Adrenal gland (tissue), 9 donors: ENCODE measurements at regions not wholly inside any gene's neighbourhood (a gene's known extent, or its start where the extent isn't known, plus 50 kb on each side); places are given as distances from the start of the nearest gene placed in this dataset.

Experiments
- DNase-seq, 7 donors: peaks; one replicate each; pipeline ENCODE4 v3.0.0-alpha.2; 2019 to 2020
- H3K27ac ChIP-seq, 5 donors: fragments of 200-600 bp; sonication (generic) in 4 of 5; 1 replicate in 3 of 5; 2 replicates in 2 of 5; pipeline versions ENCODE4 v1.5.1 to v1.8.0; 2016 to 2020; ENCODE audit warnings: mild to moderate bottlenecking in 1 of 5
- H3K27me3 ChIP-seq: fragments of 200-600 bp; 2 replicates; pipeline ENCODE4 v1.8.0; 2021
- H3K36me3 ChIP-seq, 2 donors: fragments of 200-600 bp; replicated peaks in 1 of 2; 1 replicate in 1 of 2; 2 replicates in 1 of 2; pipeline versions ENCODE4 v1.5.1 to v1.8.0; 2018 to 2022
- H3K4me1 ChIP-seq, 2 donors: fragments of 200-600 bp; replicated peaks in 1 of 2; 1 replicate in 1 of 2; 2 replicates in 1 of 2; pipeline versions ENCODE4 v1.5.1 to v1.8.0; 2018 to 2021
- H3K4me3 ChIP-seq, 4 donors: fragments of 200-600 bp; sonication (generic) in 3 of 4; one replicate each; pipeline ENCODE4 v1.5.1; 2016 to 2018
- H3K9me3 ChIP-seq, 3 donors: fragments of 200-600 bp; sonication (generic) in 1 of 3; replicated peaks in 1 of 3; 1 replicate in 2 of 3; 2 replicates in 1 of 3; pipeline versions ENCODE4 v1.5.1 to v1.8.0; 2016 to 2021
- POLR2A ChIP-seq, 2 donors: fragments of 450-650 bp; IDR thresholded peaks; one replicate each; pipeline ENCODE4 v1.6.1; 2017; ENCODE audit warnings: antibody characterized with exemption in 2 of 2, mild to moderate bottlenecking in 2 of 2, moderate library complexity in 1 of 2
- WGBS, 4 donors: extraction: QIAGEN DNeasy Blood & Tissue Kit in 2 of 4; methylation state at CpG; one replicate each; pipeline versions ENCODE4 v1.1.5 to v1.1.7; 2013 to 2017; 5-methylcytosine and 5-hydroxymethylcytosine counted together
- intact Hi-C, 2 donors: fragments of 100-400 bp; cut with DNase I; formaldehyde crosslinking; loops; one replicate each; pipeline versions ENCODE4 v1.14.1 to v1.15.0; 2022 to 2023
- small RNA-seq, 2 donors: library from RNA; depleted of rRNA; stranded (forward); fragments of <200 nt; gene quantifications; one replicate each; pipeline ENCODE3, GENCODE V24; 2016
- TF ChIP-seq, protein P1 (sequence below), 6 experiments: fragments of 450-650 bp in 4 of 6; fragments of 200-600 bp in 2 of 6; sonication (generic) in 1 of 6; IDR thresholded peaks; 1 replicate in 5 of 6; 2 replicates in 1 of 6; pipeline versions ENCODE4 v1.5.1 to v1.8.0; 2016 to 2021; ENCODE audit warnings: antibody characterized with exemption in 6 of 6, mild to moderate bottlenecking in 2 of 6, moderate library complexity in 1 of 6
- donor health status: healthy with polysubstance abuse.
- donor health status: Bipolar disorder and iron deficiency.
- donor health status: DM: yes; HTN: yes; CAD: no.
- donor health status: DM: no; HTN: no; CAD: no.
- donor health status: DM: no; HTN: no; CAD: no.

DNA sequence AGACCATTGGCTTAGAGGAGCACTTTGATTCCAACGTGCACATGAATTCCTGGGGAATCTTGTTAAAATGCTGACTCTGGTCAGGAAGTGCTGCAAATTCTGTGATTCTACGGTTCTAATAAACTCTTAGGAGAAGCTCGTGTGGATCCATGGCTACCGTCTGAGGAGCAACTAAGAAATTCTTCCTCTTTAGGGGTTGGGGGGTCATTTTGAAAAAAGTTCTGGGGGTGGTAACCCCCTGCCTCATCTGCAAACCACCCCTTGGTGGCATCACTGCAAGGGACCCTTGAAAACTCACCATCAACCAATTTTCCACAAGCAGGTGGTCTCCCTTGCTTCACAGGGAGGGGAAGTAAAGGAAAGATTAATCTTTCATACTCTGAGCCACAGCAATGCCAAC, 52.2 kb upstream of the IGF1R start:
- peaks cover 4 to 5% of the 10 kb centered on the region in 2 donors for H3K4me1 ChIP-seq
- H3K9me3 ChIP-seq = no peaks in the 10 kb centered on the region
- H3K27me3 ChIP-seq = no peaks in the 10 kb centered on the region
- intact Hi-C loops = no loop called here
- no peak overlapping the region for H3K4me3 ChIP-seq
- TF ChIP-seq POLR2A (IDR thresholded peaks at IDR 0.05) = no peak
- TF ChIP-seq, protein P1, sequence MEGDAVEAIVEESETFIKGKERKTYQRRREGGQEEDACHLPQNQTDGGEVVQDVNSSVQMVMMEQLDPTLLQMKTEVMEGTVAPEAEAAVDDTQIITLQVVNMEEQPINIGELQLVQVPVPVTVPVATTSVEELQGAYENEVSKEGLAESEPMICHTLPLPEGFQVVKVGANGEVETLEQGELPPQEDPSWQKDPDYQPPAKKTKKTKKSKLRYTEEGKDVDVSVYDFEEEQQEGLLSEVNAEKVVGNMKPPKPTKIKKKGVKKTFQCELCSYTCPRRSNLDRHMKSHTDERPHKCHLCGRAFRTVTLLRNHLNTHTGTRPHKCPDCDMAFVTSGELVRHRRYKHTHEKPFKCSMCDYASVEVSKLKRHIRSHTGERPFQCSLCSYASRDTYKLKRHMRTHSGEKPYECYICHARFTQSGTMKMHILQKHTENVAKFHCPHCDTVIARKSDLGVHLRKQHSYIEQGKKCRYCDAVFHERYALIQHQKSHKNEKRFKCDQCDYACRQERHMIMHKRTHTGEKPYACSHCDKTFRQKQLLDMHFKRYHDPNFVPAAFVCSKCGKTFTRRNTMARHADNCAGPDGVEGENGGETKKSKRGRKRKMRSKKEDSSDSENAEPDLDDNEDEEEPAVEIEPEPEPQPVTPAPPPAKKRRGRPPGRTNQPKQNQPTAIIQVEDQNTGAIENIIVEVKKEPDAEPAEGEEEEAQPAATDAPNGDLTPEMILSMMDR (IDR thresholded peaks at IDR 0.05) = no peak
- 70 to 78% (median 74%) methylated on average over 4 of the region's 4 CpGs for WGBS, 4 donors
- H3K27ac ChIP-seq = no peak overlapping the region
- H3K36me3 ChIP-seq = no peaks in the 10 kb centered on the region
- DNase-seq = no peak

DNA sequence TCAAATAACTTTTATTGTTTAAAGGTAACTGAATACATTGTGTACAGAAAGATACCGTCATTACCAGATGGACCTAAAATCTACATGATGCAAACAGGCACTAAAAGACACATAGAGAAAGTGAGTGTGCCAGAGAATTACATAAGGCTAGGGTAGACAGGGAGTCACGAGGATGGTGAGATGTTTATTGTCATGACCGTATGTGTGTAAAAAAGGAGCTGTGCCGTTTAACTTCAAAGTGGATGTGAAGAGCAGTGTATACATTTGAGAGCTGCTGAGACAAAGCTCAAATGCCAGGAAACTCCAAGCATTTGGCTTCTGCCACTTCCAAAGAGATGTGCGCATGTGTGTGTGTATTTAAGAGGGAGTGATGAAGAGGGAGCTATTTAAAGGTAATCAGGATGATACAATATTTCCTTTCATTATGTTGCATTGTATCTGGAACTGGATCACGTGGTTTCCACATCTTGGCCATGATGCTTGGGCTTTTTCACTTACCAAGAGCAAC, 51.4 kb upstream of the IGF1R start:
- H3K4me3 ChIP-seq = no peak overlapping the region
- intact Hi-C loops = no loop called here
- no peak overlapping the region for H3K27ac ChIP-seq
- 57 to 61% (median 60%) methylated on average over 6 of the region's 6 CpGs for WGBS, 4 donors
- no peaks in the 10 kb centered on the region for H3K36me3 ChIP-seq
- no peaks in the 10 kb centered on the region for H3K27me3 ChIP-seq
- peaks cover 4 to 5% of the 10 kb centered on the region in 2 donors for H3K4me1 ChIP-seq
- TF ChIP-seq POLR2A (IDR thresholded peaks at IDR 0.05) = no peak
- TF ChIP-seq, protein P1 (IDR thresholded peaks at IDR 0.05) = no peak
- no peak for DNase-seq
- no peaks in the 10 kb centered on the region for H3K9me3 ChIP-seq

DNA sequence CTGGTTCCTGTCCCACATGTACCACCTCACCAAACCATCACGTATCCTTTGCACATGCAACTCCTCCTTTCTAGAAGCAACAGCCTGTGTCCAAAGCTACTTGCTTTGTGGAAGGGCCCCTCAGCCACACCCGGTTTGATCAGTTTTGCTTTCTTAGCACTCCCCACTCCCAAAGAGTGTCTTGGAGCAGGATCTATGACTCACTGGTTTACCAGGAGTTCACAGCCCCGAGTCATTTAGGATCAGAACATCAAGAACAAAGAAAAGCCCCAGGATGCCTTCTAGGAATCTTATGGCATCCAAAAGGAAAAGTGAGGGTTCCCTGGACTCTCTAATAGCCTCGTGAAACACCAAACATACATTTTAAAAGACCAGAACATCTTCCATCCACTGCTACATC, 50.7 kb upstream of the IGF1R start:
- no peaks in the 10 kb centered on the region for H3K36me3 ChIP-seq
- H3K9me3 ChIP-seq = no peaks in the 10 kb centered on the region
- 60 to 67% (median 63%) methylated on average over 3 to 4 of the region's 4 CpGs for WGBS, 4 donors
- H3K27ac ChIP-seq = no peak overlapping the region
- intact Hi-C loops = no loop called here
- no peak for DNase-seq
- peaks cover 4 to 5% of the 10 kb centered on the region in 2 donors for H3K4me1 ChIP-seq
- TF ChIP-seq, protein P1 (IDR thresholded peaks at IDR 0.05) = no peak
- no peak for TF ChIP-seq POLR2A (IDR thresholded peaks at IDR 0.05)
- no peaks in the 10 kb centered on the region for H3K27me3 ChIP-seq
- H3K4me3 ChIP-seq = no peak overlapping the region

Small RNA genes in the stretch of these regions (small RNA-seq; reads per million reads assigned to genes)
- gene AC022523.2 (0 reads per million in 2 donors), gene RF00026 (0 reads per million in 2 donors), gene RNU6-1186P (0 reads per million in 2 donors)
